Panc1 (cell line): ENCODE measurements at regions not wholly inside any gene's neighbourhood (a gene's known extent, or its start where the extent isn't known, plus 50 kb on each side); places are given as distances from the start of the nearest gene placed in this dataset.

Source experiments
- ATAC-seq: fragments of 200-7000 bp; cut with Tn5 transposase; 2 replicates; pipeline ENCODE4 v1.9.1; 2020; ENCODE audit warnings: mild to moderate bottlenecking, moderate library complexity
- BruUV-seq: library from RNA; stranded (reverse); fragments of 400-500 nt; replicated peaks from 2 replicates; lab custom pipeline; 2021; lab: Mats Ljungman, UMichigan
- CTCF ChIA-PET: fragments of 300-600 bp; sonication (Branson Sonifier 250); formaldehyde crosslinking; loops from one replicate; lab custom pipeline; 2022; ENCODE audit warnings: antibody characterized with exemption; lab: Charles Lee
- POLR2A ChIA-PET: fragments of 300-600 bp; sonication (Branson Sonifier 250); formaldehyde crosslinking; loops from one replicate; lab custom pipeline; 2022; ENCODE audit warnings: antibody characterized with exemption; lab: Charles Lee
- DNase-seq: peaks from one replicate; pipeline ENCODE4 v3.0.0-alpha.2; 2010; ENCODE audit warnings: low read depth, low spot score
- H3K27ac ChIP-seq: 2 replicates; pipeline ENCODE4 v1.5.1; 2011; ENCODE audit warnings: mild to moderate bottlenecking, low read length, inconsistent platforms
- H3K27me3 ChIP-seq: fragments of 200-500 bp; sonication (Bioruptor generic); 2 replicates; pipeline ENCODE4 v1.6.0; 2014; ENCODE audit warnings: low read length, inconsistent platforms; ENCODE audit not compliant: control insufficient read depth, insufficient read depth
- H3K36me3 ChIP-seq: fragments of 200-500 bp; sonication (Bioruptor generic); 2 replicates; pipeline ENCODE4 v1.5.1; 2014; ENCODE audit warnings: inconsistent platforms, mild to moderate bottlenecking, low read length, moderate library complexity; ENCODE audit not compliant: control insufficient read depth, insufficient read depth
- H3K4me1 ChIP-seq: 2 replicates; pipeline ENCODE4 v1.5.1; 2011; ENCODE audit warnings: inconsistent platforms, mild to moderate bottlenecking, low read length, moderate library complexity; ENCODE audit not compliant: control insufficient read depth, insufficient read depth
- H3K4me3 ChIP-seq, 2 experiments: 2 replicates each; pipeline ENCODE4 v1.5.1; 2011 to 2012; ENCODE audit warnings: low read depth in 2 of 2, low read length in 2 of 2, mild to moderate bottlenecking in 2 of 2, inconsistent platforms in 1 of 2, moderate library complexity in 1 of 2
- H3K9me3 ChIP-seq: fragments of 200-500 bp; sonication (Bioruptor generic); 2 replicates; pipeline ENCODE4 v1.5.1; 2014; ENCODE audit warnings: low read depth, mild to moderate bottlenecking, inconsistent platforms, low read length, moderate library complexity; ENCODE audit not compliant: control insufficient read depth, insufficient read depth
- CTCF ChIP-seq: fragments of 450-650 bp; IDR thresholded peaks from 2 replicates; pipeline ENCODE4 v1.5.1; 2017; ENCODE audit warnings: mild to moderate bottlenecking
- POLR2AphosphoS5 ChIP-seq: IDR thresholded peaks from 2 replicates; pipeline ENCODE4 v1.6.1; 2012; ENCODE audit warnings: mild to moderate bottlenecking, low read depth, low read length, moderate library complexity
- REST ChIP-seq, 2 experiments: IDR thresholded peaks; 2 replicates each; pipeline ENCODE4 v1.6.1; 2011 to 2012; ENCODE audit warnings: low read depth in 2 of 2, control low read depth in 1 of 2, low read length in 1 of 2, mild to moderate bottlenecking in 1 of 2, moderate library complexity in 1 of 2; ENCODE audit not compliant: insufficient read depth in 1 of 2
- SIN3A ChIP-seq: IDR thresholded peaks from 2 replicates; pipeline ENCODE4 v1.6.1; 2012; ENCODE audit warnings: low read depth, mild to moderate bottlenecking, low read length, moderate library complexity, borderline replicate concordance; ENCODE audit not compliant: insufficient read depth
- TCF7L2 ChIP-seq: IDR thresholded peaks from 2 replicates; pipeline ENCODE4 v1.6.1; 2011; ENCODE audit warnings: mild to moderate bottlenecking, low read depth, low read length, inconsistent platforms
- in situ Hi-C: cut with HindIII; loops from 2 replicates; pipeline ENCODE4 v1.10.0; 2016; ENCODE audit warnings: low sequenced_read_pairs, low pct_unique_long_range_greater_than_20kb
- intact Hi-C: fragments of 100-400 bp; cut with micrococcal nuclease; formaldehyde crosslinking; loops from one replicate; pipeline ENCODE4 v1.10.0; 2022; ENCODE audit not compliant: unreplicated experiment

- in situ Hi-C loops (no loop called here), intact Hi-C loops (no loop called here)
- Histone ChIP-seq H3K27ac (no peak overlapping the region), H3K27me3 (no peaks in the 10 kb centered on the region), H3K36me3 (no peaks in the 10 kb centered on the region), H3K4me3 (no peak overlapping the region), H3K9me3 (no peaks in the 10 kb centered on the region), H3K4me1 (no peaks in the 10 kb centered on the region)
- no peak for ATAC-seq
- CTCF ChIA-PET = interaction anchor here (0.6 kb wide), 1 partner anchor 424 kb away, joined by 3 read pairs; no protein-coding TSS in a partner anchor
- POLR2A ChIA-PET = no interaction called here
- no TSS peak for BruUV-seq
- DNase-seq = no peak
- TF ChIP-seq POLR2AphosphoS5 (no peak), REST (IDR thresholded peaks at IDR 0.05; ENCODE audit: insufficient read depth in 1 of 2, low read depth in 2 of 2, low read length in 1 of 2) (no peak), TCF7L2 (no peak), SIN3A (no peak), CTCF (no peak)
These were observed 224.8 kb upstream of the NRXN1 start for GRCh38 chr2:51256736-51257135.

GRCh38 chr2:51251356-51251755, 219.4 kb upstream of the NRXN1 start:
- intact Hi-C loops = no loop called here
- BruUV-seq = no TSS peak
- H3K27ac ChIP-seq = no peak overlapping the region
- CTCF ChIA-PET = no interaction called here
- H3K4me3 ChIP-seq = no peak overlapping the region
- TF ChIP-seq POLR2AphosphoS5 (no peak), TCF7L2 (no peak), REST (IDR thresholded peaks at IDR 0.05; ENCODE audit: insufficient read depth in 1 of 2, low read depth in 2 of 2, low read length in 1 of 2) (no peak), CTCF (no peak), SIN3A (no peak)
- in situ Hi-C loops = no loop called here
- no peaks in the 10 kb centered on the region for H3K9me3 ChIP-seq
- DNase-seq (no peak), ATAC-seq (no peak)
- POLR2A ChIA-PET = no interaction called here
- H3K27me3 ChIP-seq = no peaks in the 10 kb centered on the region
- H3K36me3 ChIP-seq = no peaks in the 10 kb centered on the region
- H3K4me1 ChIP-seq = no peaks in the 10 kb centered on the region
